Keratinocyte (primary cell): ENCODE measurements at regions not wholly inside any gene's neighbourhood (a gene's known extent, or its start where the extent isn't known, plus 50 kb on each side); places are given as distances from the start of the nearest gene placed in this dataset.

ENCODE experiments used
- EZH2 ChIP-seq: IDR thresholded peaks from one replicate; pipeline ENCODE4 v1.6.1; 2012; ENCODE audit warnings: inconsistent platforms, mild to moderate bottlenecking, low read length, moderate library complexity
- TF ChIP-seq, protein P1 (sequence below), 3 experiments: IDR thresholded peaks in 1 of 3; conservative IDR thresholded peaks in 1 of 3; optimal IDR thresholded peaks in 1 of 3; 2 replicates in 2 of 3; 3 replicates in 1 of 3; pipeline versions ENCODE3 to v1.5.1; 2011; ENCODE audit warnings: low read length in 3 of 3, mild to moderate bottlenecking in 3 of 3, moderate library complexity in 2 of 3, control low read depth in 1 of 3, inconsistent platforms in 1 of 3; ENCODE audit not compliant: insufficient read depth in 2 of 3; ENCODE audit errors: extremely low read depth in 1 of 3

DNA sequence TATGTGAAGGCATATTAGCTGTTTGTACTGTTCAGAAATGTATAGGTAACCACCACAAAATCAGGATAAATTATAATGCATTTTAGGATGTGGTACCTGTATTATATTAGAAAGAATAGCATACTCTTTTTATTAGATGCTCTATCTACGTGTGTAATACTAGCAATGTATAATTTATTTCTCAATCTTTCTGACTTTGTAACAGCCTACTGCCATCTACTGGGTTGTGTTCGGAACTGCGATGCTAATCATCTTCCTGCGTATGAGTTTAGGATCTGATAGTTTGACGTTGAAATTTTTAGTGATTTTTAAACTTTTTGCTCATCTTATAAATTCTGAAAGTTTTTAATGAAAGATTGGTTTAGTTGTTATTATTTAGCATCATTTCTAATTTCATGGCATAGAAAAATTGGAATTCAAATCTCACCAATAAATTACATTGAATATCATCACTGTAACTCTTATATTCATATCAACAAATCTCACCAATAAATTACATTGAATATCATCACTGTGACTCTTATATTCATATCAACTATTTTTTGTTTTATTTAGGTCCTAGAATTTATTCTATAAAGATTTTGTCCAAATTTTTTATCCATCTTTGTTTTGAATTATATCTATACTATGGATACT is 322.7 kb upstream of the ZNF717 start:
- TF ChIP-seq, protein P1, sequence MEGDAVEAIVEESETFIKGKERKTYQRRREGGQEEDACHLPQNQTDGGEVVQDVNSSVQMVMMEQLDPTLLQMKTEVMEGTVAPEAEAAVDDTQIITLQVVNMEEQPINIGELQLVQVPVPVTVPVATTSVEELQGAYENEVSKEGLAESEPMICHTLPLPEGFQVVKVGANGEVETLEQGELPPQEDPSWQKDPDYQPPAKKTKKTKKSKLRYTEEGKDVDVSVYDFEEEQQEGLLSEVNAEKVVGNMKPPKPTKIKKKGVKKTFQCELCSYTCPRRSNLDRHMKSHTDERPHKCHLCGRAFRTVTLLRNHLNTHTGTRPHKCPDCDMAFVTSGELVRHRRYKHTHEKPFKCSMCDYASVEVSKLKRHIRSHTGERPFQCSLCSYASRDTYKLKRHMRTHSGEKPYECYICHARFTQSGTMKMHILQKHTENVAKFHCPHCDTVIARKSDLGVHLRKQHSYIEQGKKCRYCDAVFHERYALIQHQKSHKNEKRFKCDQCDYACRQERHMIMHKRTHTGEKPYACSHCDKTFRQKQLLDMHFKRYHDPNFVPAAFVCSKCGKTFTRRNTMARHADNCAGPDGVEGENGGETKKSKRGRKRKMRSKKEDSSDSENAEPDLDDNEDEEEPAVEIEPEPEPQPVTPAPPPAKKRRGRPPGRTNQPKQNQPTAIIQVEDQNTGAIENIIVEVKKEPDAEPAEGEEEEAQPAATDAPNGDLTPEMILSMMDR (optimal IDR thresholded peaks at IDR 0.05 in 1 of 3, IDR thresholded peaks at IDR 0.05 in 1 of 3, conservative IDR thresholded peaks at IDR 0.05 in 1 of 3; ENCODE audit: extremely low read depth in 1 of 3, insufficient read depth in 2 of 3, low read length in 3 of 3) = peak; percentile 47 to 69 (median 60)
- TF ChIP-seq EZH2 = no peak
